NK-92 treated with Interleukin-12 subunit alpha and Interleukin-12 subunit beta, amount 100 ng/mL, for 24 hours (cell line): ENCODE measurements at regions not wholly inside any gene's neighbourhood (a gene's known extent, or its start where the extent isn't known, plus 50 kb on each side); places are given as distances from the start of the nearest gene placed in this dataset.

Experiments
- DNase-seq: peaks from one replicate; lab custom pipeline; 2025; lab: John Stamatoyannopoulos, UW

DNA sequence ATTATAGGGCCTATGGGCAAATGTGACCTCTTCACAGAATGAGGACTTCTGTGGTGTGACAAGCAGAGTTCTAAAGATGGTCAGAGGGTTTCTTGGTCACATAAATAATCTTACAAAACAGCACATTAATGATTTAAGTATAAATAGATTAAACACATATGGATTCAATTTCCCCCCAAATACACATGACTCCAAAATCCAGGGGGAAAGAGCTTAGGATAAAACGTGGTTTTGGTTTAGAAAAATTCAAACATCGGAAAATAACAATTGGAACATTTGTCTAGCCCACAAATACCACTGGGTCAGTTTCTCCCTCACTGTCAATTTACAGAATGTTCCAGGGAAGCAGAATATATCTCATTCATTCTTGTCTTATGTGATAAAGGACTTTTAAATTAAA lies 283.1 kb downstream of the COG6 start:
- DNase-seq: no peak

DNA sequence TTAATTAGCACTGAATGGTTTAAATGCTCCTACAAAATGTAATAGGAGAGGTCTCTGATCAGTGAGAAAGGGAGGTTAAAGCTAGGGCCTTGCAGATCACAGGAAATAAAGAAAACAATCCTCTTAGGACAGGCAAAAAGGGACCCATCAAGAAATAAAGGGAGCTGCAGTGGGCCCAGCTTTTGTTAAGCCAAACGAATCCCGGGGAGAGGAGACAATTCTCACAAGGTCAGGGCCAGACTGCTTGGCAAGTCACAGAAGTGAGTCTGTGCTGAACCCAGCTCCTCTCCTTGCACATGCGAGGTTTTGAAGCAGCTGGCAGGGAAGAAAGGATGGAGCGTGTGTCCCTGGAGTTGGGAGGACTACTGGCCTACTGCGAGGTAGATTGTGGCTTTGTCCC lies 285.8 kb downstream of the COG6 start:
- DNase-seq: no peak

DNA sequence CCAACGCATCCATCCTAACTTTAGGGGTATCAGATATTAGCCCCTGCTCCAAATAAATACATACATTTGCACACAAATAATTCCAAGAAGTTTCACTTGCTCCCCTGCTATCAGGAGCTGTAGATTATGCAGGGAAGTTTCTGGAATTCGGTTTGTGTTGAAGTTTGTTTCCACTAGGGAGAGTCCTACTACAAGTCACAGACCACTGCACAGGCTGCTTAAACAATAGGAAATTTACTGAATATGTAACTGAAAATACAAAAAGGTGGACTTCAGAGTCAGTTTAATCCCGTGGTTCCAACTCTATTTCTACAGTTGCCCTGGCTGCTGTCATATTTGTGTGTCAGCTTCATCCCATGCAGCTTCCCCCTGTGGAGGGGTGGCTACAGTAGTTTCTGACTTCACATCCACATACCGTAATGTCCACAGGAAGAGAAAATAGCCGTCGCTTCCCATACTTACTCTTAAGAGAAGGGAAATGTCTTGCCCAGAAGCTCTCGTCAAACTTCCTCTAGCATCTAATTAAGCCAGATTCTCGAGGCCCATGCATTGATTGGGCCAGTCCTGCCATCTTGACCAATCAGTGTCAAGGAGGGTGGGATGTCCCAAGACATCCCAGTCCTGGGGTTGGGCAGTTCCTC lies 286.6 kb downstream of the COG6 start:
- DNase-seq: no peak

DNA sequence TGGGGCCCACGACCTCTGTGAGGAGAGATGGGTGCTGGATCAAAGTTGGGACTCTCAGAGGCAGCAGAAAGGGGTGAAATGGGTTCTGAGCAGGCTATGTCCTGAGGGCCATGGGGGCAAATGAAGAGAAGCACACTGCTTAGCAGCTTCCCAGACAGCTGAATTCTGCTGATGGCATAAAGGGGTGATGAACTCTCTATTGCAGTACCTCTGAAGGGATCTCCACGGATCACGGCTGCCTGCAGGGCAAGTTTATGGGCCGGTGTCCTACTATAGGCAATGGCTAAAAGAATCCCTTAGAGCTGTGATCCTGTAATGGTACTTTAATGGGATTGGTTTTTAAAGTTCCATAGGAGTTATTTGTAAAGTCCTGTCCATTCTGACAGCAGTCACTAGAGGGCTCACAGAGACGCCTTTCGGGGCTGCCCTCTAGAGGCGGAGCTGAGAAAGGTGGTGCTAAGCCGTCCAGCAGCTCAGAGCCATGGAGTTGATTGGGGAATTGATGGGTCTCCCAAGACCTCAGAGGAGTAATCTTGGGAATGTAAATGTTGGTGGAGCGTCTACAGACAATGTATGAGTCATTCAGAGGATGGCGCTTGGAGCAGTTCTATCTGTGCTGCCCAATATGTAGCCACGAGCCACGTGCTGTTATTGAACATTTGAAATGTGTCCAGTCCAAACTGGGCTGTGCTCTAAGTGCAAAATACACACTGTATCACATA lies 287.3 kb downstream of the COG6 start:
- DNase-seq: peak; percentile 23

DNA sequence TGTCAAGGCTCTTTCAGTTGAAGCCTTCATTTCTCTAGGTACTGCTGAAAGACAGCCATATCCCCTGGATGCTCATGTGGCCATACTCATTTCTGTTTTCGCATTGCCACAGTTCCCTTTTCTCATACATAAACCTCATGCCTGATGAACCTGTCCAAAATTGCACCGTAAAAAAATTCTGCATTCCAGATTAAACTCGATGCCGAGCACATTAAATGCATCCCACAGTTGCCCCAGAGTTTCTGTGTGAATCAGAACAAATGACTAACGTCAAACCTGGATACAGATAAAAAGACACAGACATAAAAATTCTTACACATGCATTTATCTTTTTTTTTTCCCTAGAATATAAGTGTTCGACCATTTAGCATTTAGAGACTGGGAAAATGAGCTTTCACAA lies 288.2 kb downstream of the COG6 start:
- DNase-seq: no peak

DNA sequence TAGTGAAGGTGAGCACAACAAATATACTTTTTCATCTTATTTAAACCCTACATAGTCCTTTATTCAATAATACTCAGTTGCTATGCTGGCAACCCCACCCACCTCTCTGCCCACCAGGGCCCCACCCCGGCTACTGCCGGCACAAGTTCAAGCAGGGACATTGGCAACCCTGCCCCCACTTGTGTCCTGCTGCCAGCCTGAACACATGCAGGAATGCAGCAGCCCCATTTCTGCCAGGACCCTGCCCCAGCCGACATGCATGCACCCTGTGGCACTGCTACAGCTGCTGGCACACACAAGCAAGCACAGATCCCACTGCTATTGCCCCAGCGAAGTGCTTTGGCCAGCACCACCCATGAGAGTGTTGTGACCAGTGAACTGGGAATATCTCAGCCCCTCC lies 289.8 kb downstream of the COG6 start:
- DNase-seq: no peak

DNA sequence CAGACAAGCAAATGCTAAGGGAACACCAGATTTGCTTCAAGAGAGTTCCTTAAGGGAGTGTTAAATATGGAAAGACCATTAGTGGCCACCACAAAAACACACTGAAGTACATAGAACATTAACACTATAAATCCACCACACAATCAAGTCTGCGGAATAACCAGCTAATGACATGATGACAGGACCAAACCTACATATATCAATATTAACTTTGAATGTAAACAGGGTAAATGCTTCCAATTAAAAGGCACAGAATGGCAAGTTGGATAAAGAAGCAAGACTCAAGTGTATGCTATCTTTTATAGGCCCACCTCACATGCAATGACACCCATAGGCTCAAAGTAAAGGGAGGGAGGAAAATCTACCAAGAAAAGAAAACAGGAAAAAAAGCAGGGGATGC lies 291.3 kb downstream of the COG6 start:
- DNase-seq: no peak

DNA sequence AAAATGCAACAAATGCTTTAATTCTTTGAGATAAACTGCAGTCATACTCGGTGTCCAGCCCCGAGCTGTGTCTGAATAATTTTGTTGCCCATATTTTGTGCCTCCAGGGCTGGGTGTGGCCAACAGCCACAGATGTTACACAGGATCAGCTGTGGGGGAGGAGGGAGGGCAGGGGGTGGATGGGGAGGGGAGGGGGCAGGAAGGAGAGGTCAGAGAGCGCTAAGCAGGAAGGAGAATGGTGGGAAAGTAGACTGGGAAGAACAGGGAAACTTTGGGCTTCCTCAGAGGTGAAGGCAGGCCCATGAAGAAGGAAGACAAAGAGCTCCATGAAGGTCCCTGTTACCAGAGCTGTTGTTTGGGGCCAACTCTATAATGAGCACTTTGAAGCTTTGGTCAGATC lies 295.8 kb downstream of the COG6 start:
- DNase-seq: no peak

DNA sequence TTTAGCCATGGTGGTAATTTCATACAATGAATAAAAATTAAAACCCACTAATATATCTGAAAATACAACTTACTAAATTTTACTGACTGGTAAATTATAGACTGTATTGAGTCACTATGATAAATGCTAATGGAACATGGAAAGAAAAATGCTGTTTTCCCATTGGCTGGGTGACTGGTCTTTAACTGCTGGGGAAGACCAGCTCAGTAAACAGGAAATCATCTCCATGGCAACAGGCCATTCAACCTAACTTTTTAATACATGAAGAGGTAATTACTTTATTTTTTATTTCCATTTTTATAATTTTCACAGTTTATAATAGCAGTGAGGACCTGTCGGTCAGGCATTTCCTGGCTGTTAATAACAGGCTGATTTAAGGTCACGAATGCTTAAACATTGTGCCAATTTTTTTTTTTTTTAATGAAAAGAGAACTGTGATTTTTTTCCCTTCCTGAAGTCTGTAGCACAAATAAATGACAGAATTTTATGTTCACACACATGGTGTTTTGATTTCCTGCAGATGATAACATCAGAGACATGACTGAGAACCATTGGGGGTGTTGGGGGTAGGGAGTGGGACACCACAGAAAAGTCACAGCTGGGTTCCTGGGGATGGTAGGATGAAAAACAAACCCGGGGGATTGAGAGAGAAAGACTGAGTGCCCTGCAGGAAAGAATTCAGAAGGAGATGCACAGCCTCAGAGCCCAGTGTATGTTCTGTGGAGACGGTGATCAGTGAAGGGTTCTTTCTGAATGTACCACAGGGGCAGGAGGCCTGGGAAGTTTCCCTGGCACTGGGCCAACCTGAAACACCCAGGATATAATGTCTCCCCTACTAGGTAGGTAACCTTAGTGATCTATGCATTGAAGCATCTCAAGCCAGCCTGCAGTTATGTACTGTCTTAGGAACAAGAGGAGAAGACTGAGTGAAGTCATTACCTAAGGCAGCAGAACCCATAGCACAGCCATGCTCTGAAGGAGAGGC lies 297.1 kb downstream of the COG6 start:
- no peak for DNase-seq

DNA sequence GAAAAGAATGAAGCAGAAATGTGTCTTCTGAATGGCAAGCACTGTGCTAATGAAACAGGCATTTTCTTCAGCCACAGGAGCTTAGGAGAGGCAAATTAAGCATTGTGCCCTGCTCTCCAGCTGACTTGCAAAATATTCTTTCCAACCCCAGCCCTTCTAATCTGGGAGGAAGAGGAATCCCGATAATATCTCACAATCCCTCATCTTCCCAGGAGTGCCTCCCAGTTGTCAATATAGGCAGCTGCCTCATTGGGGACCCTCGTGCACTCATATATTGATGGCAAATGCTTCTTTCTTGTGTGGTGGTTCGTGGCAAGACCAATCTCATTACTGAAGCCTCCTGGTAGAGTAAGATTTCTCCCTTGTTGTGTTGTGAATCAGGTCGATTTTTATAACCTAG lies 299.0 kb downstream of the COG6 start:
- no peak for DNase-seq

DNA sequence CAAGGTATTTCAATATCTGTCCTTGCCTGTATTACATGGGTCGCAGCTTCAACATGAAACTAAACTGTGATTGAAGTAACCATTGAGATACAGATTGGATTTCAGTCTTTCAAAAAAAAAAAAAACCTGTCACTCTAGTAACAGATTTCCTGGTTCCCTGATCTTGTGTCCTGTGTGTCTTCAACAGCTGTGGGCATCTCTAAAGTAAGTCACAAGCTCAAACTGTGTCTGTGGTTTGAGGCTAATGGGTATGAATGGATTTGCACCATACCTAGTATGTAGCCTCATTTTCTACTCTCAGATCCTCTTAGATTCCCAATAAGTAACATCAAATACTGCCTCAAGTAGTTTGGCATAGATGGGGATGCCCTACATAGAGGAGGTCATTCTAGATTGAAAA lies 300.1 kb downstream of the COG6 start:
- no peak for DNase-seq

DNA sequence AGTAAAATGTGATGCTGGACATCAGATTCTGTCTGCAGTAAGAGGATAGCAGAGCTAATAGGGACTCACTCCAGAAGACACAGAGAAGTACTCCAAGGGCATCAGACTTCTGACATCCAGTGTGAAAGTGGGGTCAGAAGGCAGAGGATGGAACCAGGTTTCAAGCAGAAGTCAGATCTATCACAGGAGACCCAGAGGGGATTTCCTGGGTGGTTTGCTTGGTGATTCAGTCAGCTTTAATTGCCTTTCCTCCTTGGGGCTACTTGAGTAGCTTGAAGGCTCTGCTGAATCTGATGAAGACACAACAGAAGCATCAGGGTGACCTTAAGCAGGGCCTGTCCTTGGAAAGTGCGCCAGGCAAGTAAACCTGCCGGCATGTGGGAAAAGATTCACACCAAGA lies 300.6 kb downstream of the COG6 start:
- no peak for DNase-seq

DNA sequence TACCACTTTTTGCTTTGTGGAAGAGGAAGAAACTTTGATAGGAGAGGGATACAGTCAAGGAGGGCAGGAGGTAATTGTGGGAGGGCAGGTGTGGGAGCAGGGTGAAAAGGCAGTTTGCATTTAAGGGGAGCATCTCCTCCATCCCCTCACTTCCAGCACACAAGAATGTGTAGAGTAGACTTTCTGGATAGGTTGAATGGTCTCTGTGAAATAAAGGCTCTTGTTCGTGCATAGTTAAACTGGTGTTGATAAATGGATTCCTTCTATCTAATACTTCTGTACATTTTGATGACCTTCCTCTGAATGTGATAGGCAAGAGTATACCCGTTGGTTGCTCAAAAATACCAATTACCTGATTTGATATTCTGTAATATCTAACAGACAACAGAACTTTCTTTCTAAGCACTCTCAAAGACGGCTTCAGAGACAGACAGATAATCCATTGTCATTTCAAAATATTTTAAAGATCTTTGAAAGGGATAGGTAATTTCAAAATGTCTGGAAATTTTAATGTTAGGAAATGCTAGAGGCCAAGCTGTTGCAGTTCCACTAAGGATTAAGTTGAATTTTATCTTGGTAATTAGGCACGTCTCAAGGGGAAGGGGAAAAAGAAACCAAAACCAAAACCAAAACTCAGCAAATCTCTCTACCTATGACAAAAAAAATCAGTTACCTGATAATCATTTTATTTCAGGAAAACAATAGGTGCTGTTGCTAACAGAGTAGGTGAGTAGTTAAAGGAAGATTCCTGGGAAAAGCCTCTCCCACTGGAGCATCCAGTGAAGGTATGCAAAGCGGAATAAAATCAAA lies 302.6 kb downstream of the COG6 start:
- no peak for DNase-seq

DNA sequence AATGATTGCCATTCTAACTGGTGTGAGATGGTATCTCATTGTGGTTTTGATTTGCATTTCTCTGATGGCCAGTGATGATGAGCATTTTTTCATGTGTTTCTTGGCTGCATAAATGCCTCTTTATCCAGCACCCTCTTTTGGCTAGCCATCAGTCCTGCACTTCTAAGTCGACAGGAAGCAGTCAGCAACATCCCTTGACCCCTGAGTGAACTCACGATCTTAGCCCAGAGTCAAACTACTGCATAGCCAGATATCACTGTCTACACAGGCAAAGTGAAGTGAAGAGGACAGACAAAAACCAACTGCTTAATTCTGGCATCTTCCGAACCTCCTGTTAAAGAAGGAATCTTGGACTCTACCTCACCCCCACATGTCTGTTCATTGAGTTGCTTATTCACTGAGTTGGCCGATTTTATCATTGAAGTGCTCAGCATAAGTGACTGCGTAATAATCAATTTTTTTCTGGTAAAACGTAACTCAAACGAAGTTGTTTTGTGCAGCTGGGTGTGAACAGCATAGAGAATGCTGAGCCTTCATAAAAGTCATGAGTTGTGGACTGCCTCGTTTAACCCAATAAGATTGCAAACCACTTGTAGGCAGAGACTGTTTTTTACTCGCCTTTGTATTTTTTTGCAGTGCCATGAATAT lies 304.2 kb downstream of the COG6 start:
- DNase-seq: no peak

DNA sequence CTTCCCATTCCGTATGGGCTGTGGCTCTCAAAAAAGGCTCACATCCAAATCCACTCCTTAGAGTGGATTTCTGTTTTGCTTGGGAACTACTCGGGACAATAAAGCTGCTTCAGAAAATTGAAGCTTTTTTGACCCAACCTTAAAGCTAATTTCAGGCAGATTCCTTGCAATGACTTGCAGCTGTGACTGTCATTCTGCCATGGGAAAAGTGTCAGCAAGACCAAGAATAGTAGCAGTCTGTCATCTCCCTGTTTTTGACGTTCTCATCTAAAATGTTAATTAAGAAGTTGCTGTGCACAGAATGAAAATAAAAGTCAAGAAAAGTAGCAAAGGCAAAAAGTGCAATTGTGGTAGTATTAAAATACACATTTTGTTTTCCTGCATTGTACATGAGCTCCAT lies 304.7 kb downstream of the COG6 start:
- no peak for DNase-seq

DNA sequence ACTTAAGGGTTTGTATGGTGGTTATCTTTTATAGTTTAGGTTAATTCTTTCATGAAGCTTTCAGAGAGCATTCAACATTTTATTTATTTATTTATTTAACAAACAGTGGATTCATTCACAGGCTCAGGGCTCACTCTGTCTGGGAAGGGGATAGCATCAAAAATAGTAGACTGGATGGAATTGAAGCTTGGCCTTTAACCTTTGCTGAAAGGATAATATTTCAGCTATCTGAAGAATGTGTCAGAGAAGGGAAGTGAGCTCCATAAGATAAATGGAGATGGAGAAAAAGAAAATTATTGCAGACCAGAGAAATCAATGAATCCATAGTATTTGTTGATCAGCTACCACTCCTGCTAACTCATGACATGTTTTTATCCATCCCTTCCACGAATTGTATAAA lies 305.6 kb downstream of the COG6 start:
- no peak for DNase-seq

DNA sequence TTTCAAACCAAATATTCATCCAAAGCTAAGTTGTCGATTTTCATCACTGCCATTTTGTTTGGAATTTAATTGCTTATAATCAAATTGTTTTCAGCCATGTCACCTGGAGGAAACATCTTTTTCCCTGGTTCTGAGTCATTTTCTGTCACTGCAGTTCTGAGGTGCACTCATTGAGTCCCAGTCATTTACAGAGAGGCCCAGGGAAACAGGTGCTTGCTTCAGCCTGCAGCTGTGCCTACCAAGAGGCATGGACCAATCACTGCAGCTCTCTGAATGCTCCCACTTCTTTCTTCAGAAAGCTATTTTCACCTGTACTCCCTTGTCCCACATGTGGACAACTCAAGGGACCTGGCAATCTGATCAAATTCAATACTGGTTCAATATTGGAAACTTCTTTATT lies 308.1 kb downstream of the COG6 start:
- DNase-seq: no peak

DNA sequence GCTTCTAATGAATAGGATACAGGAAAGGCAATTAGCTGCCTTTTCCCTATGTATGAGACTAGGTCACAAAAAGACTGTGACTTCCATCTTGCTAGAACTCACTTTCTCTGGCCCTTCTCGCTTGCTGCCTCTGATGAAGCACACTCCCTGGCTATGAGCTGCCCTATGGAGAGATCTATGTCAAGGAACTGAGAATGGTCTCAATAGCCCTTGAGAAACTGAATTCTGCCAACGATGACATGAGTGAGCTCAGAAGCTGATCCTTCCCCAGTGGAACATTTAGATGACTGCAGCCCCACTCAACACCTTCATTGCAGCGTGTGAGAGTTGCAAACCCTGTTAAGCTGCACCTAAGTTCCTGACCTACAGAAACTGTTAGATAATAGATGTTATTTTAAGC lies 309.8 kb downstream of the COG6 start:
- DNase-seq: no peak

DNA sequence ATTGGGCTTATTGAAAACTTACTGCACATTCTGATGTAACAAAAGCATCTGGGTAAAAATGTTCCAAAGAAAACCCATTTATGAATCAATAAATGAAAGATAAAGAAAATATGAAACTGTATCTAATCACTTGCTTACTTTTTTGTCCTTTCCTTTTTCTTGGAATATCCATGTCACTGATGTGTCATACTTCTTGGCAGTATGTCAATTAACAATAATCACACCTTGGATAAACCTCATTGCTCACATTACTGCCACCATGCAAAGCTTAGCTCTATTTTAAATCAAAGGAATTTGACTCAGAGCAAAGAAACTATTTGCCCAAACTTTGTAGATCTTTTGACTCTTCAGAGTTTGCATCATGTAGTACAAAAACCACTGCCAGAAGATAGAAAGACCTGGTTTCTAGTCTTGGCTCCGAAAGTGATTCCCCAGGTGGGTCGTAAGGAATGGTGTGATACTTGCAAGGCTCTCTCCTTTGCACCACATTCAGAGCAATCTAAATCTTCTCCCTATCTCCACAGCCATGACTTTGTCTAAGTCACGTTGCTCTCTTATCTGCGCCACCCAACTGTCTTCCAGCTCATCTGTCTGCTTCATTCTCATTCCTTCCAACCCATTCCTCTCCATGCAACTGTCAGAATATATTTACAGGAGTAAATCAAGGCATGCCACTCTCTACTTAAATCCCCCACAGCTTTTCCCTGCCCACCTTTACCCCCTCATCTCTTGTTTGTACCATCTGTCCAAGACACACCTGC lies 311.9 kb downstream of the COG6 start:
- no peak for DNase-seq

DNA sequence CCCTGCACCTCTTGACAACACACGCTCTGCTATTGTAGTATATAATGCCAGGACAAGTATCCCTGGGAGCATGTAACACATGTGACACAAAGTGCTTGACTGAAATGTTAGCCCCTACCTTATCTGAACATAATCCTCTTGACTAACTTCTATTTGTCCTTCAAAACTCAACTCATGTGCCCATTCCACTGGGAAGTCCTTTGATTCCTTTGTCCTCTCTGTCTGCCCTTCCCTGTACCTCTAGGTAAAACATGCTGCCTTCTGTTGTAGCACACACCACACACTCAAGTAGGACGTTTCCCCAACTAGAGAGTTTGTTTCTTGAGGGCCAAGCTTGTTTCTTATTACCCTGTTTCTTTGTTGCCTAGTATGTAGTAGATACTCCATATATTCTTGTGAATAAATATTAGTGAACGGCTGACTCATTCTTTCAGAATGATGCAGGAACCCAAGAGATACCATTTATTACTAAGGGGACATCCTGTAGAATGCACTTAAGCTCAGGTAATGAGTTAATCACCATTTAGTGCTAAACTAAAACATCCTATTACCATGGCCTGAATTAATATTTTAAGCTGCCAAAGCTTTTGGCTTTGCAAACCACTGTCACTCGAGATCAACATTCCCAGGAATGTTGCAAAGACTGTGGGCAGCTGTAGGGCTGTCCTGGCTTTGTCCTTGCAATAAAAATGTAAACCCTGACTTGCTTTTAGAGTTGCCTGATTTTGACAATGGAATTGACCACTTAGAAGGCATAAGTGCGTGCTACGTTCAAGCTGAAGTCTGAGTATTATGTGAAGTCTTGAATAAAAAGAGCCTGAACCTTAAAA lies 313.4 kb downstream of the COG6 start:
- no peak for DNase-seq
